ENCODE measurements at regions not wholly inside any gene's neighbourhood (a gene's known extent, or its start where the extent isn't known, plus 50 kb on each side); places are given as distances from the start of the nearest gene placed in this dataset.
"Not testable (repeated sequence)": the region's sequence is repeated elsewhere in the genome, so short reads cannot be mapped to it uniquely, and the experiment has no call there.

- no peak for DNase-seq (ENCODE audit: low read depth)
- in situ Hi-C loops (cut with HindIII; ENCODE audit: low sequenced_read_pairs): no loop called here
- no peak for TF ChIP-seq CTCF (IDR thresholded peaks at IDR 0.05; ENCODE audit: low read depth, low read length, missing control alignments)
Measured at GRCh38 chr9:11653867-11654266, 1039.3 kb upstream of the TYRP1 start.

GRCh38 chr9:11663913-11664312, 1029.3 kb upstream of the TYRP1 start:
- in situ Hi-C loops (cut with HindIII; ENCODE audit: low sequenced_read_pairs): no loop called here
- no peak for DNase-seq (ENCODE audit: low read depth)
- H3K4me3 ChIP-seq (ENCODE audit: low read depth, low read length): no peak overlapping the region
- no peak for TF ChIP-seq CTCF (IDR thresholded peaks at IDR 0.05; ENCODE audit: low read depth, low read length, missing control alignments)

More at GRCh38 chr9:11653867-11654266, 1039.3 kb upstream of the TYRP1 start:
- no peak overlapping the region for H3K4me3 ChIP-seq (ENCODE audit: low read depth, low read length)

GRCh38 chr9:11676821-11677220, 1016.4 kb upstream of the TYRP1 start:
- no peak for TF ChIP-seq CTCF (IDR thresholded peaks at IDR 0.05; ENCODE audit: low read depth, low read length, missing control alignments)
- H3K4me3 ChIP-seq (ENCODE audit: low read depth, low read length): no peak overlapping the region
- DNase-seq (ENCODE audit: low read depth): no peak
- in situ Hi-C loops (cut with HindIII; ENCODE audit: low sequenced_read_pairs): no loop called here

- in situ Hi-C loops (cut with HindIII; ENCODE audit: low sequenced_read_pairs): no loop called here
- no peak for DNase-seq (ENCODE audit: low read depth)
- TF ChIP-seq CTCF (IDR thresholded peaks at IDR 0.05; ENCODE audit: low read depth, low read length, missing control alignments): no peak
- no peak overlapping the region for H3K4me3 ChIP-seq (ENCODE audit: low read depth, low read length)
Measured at GRCh38 chr9:11686733-11687132, 1006.5 kb upstream of the TYRP1 start.

GRCh38 chr9:11697126-11697525, 996.1 kb upstream of the TYRP1 start:
- in situ Hi-C loops (cut with HindIII; ENCODE audit: low sequenced_read_pairs): no loop called here
- DNase-seq (ENCODE audit: low read depth): no peak
- no peak for TF ChIP-seq CTCF (IDR thresholded peaks at IDR 0.05; ENCODE audit: low read depth, low read length, missing control alignments)
- H3K4me3 ChIP-seq (ENCODE audit: low read depth, low read length): no peak overlapping the region

- DNase-seq (ENCODE audit: low read depth): no peak
- no peak overlapping the region for H3K4me3 ChIP-seq (ENCODE audit: low read depth, low read length)
- TF ChIP-seq CTCF (IDR thresholded peaks at IDR 0.05; ENCODE audit: low read depth, low read length, missing control alignments): no peak
- in situ Hi-C loops (cut with HindIII; ENCODE audit: low sequenced_read_pairs): no loop called here
Measured at GRCh38 chr9:11701706-11702105, 991.5 kb upstream of the TYRP1 start.

- DNase-seq (ENCODE audit: low read depth): no peak
- H3K4me3 ChIP-seq (ENCODE audit: low read depth, low read length): no peak overlapping the region
- TF ChIP-seq CTCF (IDR thresholded peaks at IDR 0.05; ENCODE audit: low read depth, low read length, missing control alignments): no peak
- in situ Hi-C loops (cut with HindIII; ENCODE audit: low sequenced_read_pairs): no loop called here
Measured at GRCh38 chr9:11702548-11702947, 990.6 kb upstream of the TYRP1 start.

- DNase-seq (ENCODE audit: low read depth); in situ Hi-C loops (cut with HindIII; ENCODE audit: low sequenced_read_pairs); H3K4me3 ChIP-seq (ENCODE audit: low read depth, low read length): not testable (repeated sequence)
Measured at GRCh38 chr9:11704198-11704597, 989.0 kb upstream of the TYRP1 start.

Data from astrocyte of the cerebellum (primary cell).